ENCODE measurements at regions not wholly inside any gene's neighbourhood (a gene's known extent, or its start where the extent isn't known, plus 50 kb on each side); places are given as distances from the start of the nearest gene placed in this dataset.
A peak's percentile ranks its signal among the peaks of the same experiment; 100 is the strongest.

- no peaks in the 10 kb centered on the region for H3K36me3 ChIP-seq
- no peak for DNase-seq (ENCODE audit: low spot score in 2 of 2)
- no peak overlapping the region for H3K27ac ChIP-seq
- intact Hi-C loops (cut with DNase I), result no loop called here
- H3K27me3 ChIP-seq, result no peaks in the 10 kb centered on the region
- TF ChIP-seq CTCF (IDR thresholded peaks at IDR 0.05), result no peak
- peaks cover 9 to 32% of the 10 kb centered on the region in 2 donors for H3K4me1 ChIP-seq
- H3K4me3 ChIP-seq, result no peak overlapping the region
- no peaks in the 10 kb centered on the region for H3K9me3 ChIP-seq
These were observed 53.3 kb upstream of the BOLA1 start for GRCh38 chr1:149846042-149846441.

GRCh38 chr1:149846593-149847466 is 52.5 kb upstream of the BOLA1 start:
- Histone ChIP-seq H3K4me1 (peaks cover 9 to 32% of the 10 kb centered on the region in 2 donors), H3K4me3 (no peak overlapping the region), H3K9me3 (no peaks in the 10 kb centered on the region), H3K27me3 (no peaks in the 10 kb centered on the region), H3K27ac (no peak overlapping the region), H3K36me3 (no peaks in the 10 kb centered on the region)
- no peak for DNase-seq (ENCODE audit: low spot score in 2 of 2)
- intact Hi-C loops (cut with DNase I), result no loop called here
- no peak for TF ChIP-seq CTCF (IDR thresholded peaks at IDR 0.05)

GRCh38 chr1:149848340-149849110 is 50.8 kb upstream of the BOLA1 start:
- Histone ChIP-seq H3K9me3 (no peaks in the 10 kb centered on the region), H3K4me1 (peaks cover 9 to 32% of the 10 kb centered on the region in 2 donors), H3K36me3 (no peaks in the 10 kb centered on the region), H3K4me3 (peak overlapping the region in 1 of 2 donors; percentile 62), H3K27me3 (no peaks in the 10 kb centered on the region), H3K27ac (no peak overlapping the region)
- intact Hi-C loops (cut with DNase I), result no loop called here
- no peak for TF ChIP-seq CTCF (IDR thresholded peaks at IDR 0.05)
- DNase-seq (ENCODE audit: low spot score in 2 of 2), result no peak

GRCh38 chr1:149849111-149849946 is 50.0 kb upstream of the BOLA1 start:
- Histone ChIP-seq H3K36me3 (no peaks in the 10 kb centered on the region), H3K9me3 (no peaks in the 10 kb centered on the region), H3K4me3 (peak overlapping the region; percentile 62 to 71), H3K4me1 (peaks cover 9 to 25% of the 10 kb centered on the region in 2 donors), H3K27me3 (no peaks in the 10 kb centered on the region), H3K27ac (peak overlapping the region; percentile 83 to 86)
- intact Hi-C loops (cut with DNase I), result no loop called here
- DNase-seq (ENCODE audit: low spot score in 2 of 2), result no peak
- no peak for TF ChIP-seq CTCF (IDR thresholded peaks at IDR 0.05)

Data from ascending aorta (tissue), 2 donors.